K562 (cell line): ENCODE measurements at regions not wholly inside any gene's neighbourhood (a gene's known extent, or its start where the extent isn't known, plus 50 kb on each side); places are given as distances from the start of the nearest gene placed in this dataset.

Source experiments
- ATAC-seq: fragments of 200-7000 bp; cut with Tn5 transposase; 3 replicates; pipeline ENCODE4 v1.9.1; 2020; ENCODE audit warnings: moderate library complexity
- BruUV-seq: library from RNA; stranded (reverse); fragments of 400-500 nt; replicated peaks from 2 replicates; lab custom pipeline; 2021; lab: Mats Ljungman, UMichigan
- CTCF ChIA-PET: fragments of 300-600 bp; formaldehyde crosslinking; extraction: SDS; loops from one replicate; lab custom pipeline; 2021; ENCODE audit warnings: low intra/inter-chr PET ratio; lab: Yijun Ruan, JAX
- POLR2A ChIA-PET: fragments of 300-600, 350-650 bp; sonication (Branson Sonifier 250); formaldehyde crosslinking; extraction: SDS; loops from one replicate; lab custom pipeline; 2021; ENCODE audit warnings: antibody characterized with exemption, inconsistent platforms; lab: Yijun Ruan, JAX
- DNase-seq, 4 experiments: peaks; one replicate each; pipeline versions ENCODE4 v3.0.0 to v3.0.0-alpha.2; 2011 to 2018; ENCODE audit warnings: low spot score in 3 of 4, mixed read lengths in 3 of 4; ENCODE audit errors: extremely low read depth in 1 of 4
- FAIRE-seq: peaks from 2 replicates; lab custom pipeline; 2011; peaks lifted over from hg19 to GRCh38; lab: Jason Lieb, UNC
- H2AFZ ChIP-seq: 2 replicates; pipeline ENCODE4 v1.6.0; 2011; ENCODE audit warnings: low read depth, low read length, control low read depth, inconsistent platforms
- H3K27ac ChIP-seq: fragments of 200-600 bp; 3 replicates; pipeline ENCODE4 v1.8.0; 2011; ENCODE audit warnings: low read depth, mild to moderate bottlenecking, control low read depth, inconsistent platforms, low read length, moderate library complexity, mixed read lengths; ENCODE audit errors: extremely low read depth
- H3K27me3 ChIP-seq, 2 experiments: fragments of 300-600 bp in 1 of 2; 2 replicates in 1 of 2; 3 replicates in 1 of 2; pipeline versions ENCODE4 v1.6.0 to v1.8.0; 2011; ENCODE audit warnings: inconsistent platforms in 2 of 2, low read length in 2 of 2, mild to moderate bottlenecking in 1 of 2, mixed read lengths in 1 of 2, moderate library complexity in 1 of 2; ENCODE audit not compliant: control insufficient read depth in 2 of 2, insufficient read depth in 2 of 2
- H3K36me3 ChIP-seq: fragments of 300-600 bp; 3 replicates; pipeline ENCODE4 v1.8.0; 2011; ENCODE audit warnings: mild to moderate bottlenecking, low read length, inconsistent platforms; ENCODE audit not compliant: control insufficient read depth, insufficient read depth
- H3K4me1 ChIP-seq, 2 experiments: fragments of 200-600 bp in 1 of 2; replicated peaks in 1 of 2; 2 replicates in 1 of 2; 3 replicates in 1 of 2; pipeline versions ENCODE4 v1.5.1 to v1.8.0; 2011; ENCODE audit warnings: inconsistent platforms in 2 of 2, low read length in 2 of 2, mild to moderate bottlenecking in 1 of 2, mixed read lengths in 1 of 2, moderate library complexity in 1 of 2; ENCODE audit not compliant: control insufficient read depth in 2 of 2, insufficient read depth in 2 of 2
- H3K4me2 ChIP-seq: 2 replicates; pipeline ENCODE4 v1.6.1; 2011; ENCODE audit warnings: low read length, control low read depth, inconsistent platforms, mixed read lengths; ENCODE audit not compliant: insufficient read depth
- H3K4me3 ChIP-seq: fragments of 200-600 bp; sonication (generic), shearing (Covaris generic); 2 replicates; pipeline ENCODE4 v1.5.1; 2016; ENCODE audit warnings: control low read depth, inconsistent platforms
- H3K79me2 ChIP-seq: fragments of 200-600 bp; 3 replicates; pipeline ENCODE4 v1.8.0; 2011; ENCODE audit warnings: low read length, inconsistent platforms; ENCODE audit not compliant: control insufficient read depth, insufficient read depth
- H3K9ac ChIP-seq, 2 experiments: 2 replicates each; pipeline versions ENCODE4 v1.6.0 to v1.6.1; 2011; ENCODE audit warnings: low read depth in 2 of 2, low read length in 2 of 2, control low read depth in 1 of 2, inconsistent platforms in 1 of 2, mild to moderate bottlenecking in 1 of 2, mixed read lengths in 1 of 2; ENCODE audit not compliant: insufficient read depth in 1 of 2
- H3K9me1 ChIP-seq: one replicate; pipeline ENCODE4 v1.6.0; 2011; ENCODE audit warnings: inconsistent platforms, mild to moderate bottlenecking, low read length, moderate library complexity; ENCODE audit not compliant: control insufficient read depth, insufficient read depth
- H3K9me3 ChIP-seq: replicated peaks from 2 replicates; pipeline ENCODE4 v1.5.1; 2011; ENCODE audit warnings: low read depth, low read length, inconsistent platforms; ENCODE audit not compliant: control insufficient read depth, insufficient read depth
- H4K20me1 ChIP-seq: replicated peaks from 2 replicates; pipeline ENCODE4 v1.6.1; 2011; ENCODE audit warnings: low read length, inconsistent platforms, mixed read lengths; ENCODE audit not compliant: control insufficient read depth, insufficient read depth
- CBX1 ChIP-seq: sonication (generic); IDR thresholded peaks from 2 replicates; pipeline ENCODE4 v1.6.1; 2016; ENCODE audit warnings: antibody characterized with exemption, low read depth, mild to moderate bottlenecking
- EWSR1 ChIP-seq: fragments of 450-650 bp; IDR thresholded peaks from 2 replicates; pipeline ENCODE4 v1.6.1; 2018; ENCODE audit warnings: borderline replicate concordance, mild to moderate bottlenecking, low read depth, moderate library complexity; ENCODE audit not compliant: partially characterized antibody
- FOXK1 ChIP-seq: sonication (generic); formaldehyde crosslinking; IDR thresholded peaks from 2 replicates; pipeline ENCODE4 v1.8.0; 2022; ENCODE audit warnings: missing genetic modification reagents, mild to moderate bottlenecking, borderline replicate concordance
- KDM5B ChIP-seq: fragments of 200-600 bp; sonication (generic); IDR thresholded peaks from 2 replicates; pipeline ENCODE4 v1.6.1; 2012; ENCODE audit warnings: low read depth, mild to moderate bottlenecking, moderate library complexity, low read length, control low read depth, inconsistent platforms; ENCODE audit not compliant: insufficient replicate concordance
- NELFE ChIP-seq: IDR thresholded peaks from 2 replicates; pipeline ENCODE4 v1.6.1; 2011; ENCODE audit warnings: mild to moderate bottlenecking; ENCODE audit not compliant: insufficient read depth, insufficient read length
- NR2F6 ChIP-seq: fragments of 450-650 bp; formaldehyde crosslinking; IDR thresholded peaks from 2 replicates; pipeline ENCODE4 v1.4.0; 2020; ENCODE audit warnings: mild to moderate bottlenecking
- POLR2G ChIP-seq: fragments of 200-400 bp; formaldehyde crosslinking; IDR thresholded peaks from 2 replicates; pipeline ENCODE4 v1.6.1; 2017; ENCODE audit warnings: low read depth, mild to moderate bottlenecking, antibody characterized with exemption, low read length, moderate library complexity
- RAD21 ChIP-seq, 2 experiments: fragments of 250-450 bp in 1 of 2; fragments of 450-650 bp in 1 of 2; sonication (Bioruptor Pico) in 1 of 2; formaldehyde crosslinking in 1 of 2; IDR thresholded peaks in 1 of 2; conservative IDR thresholded peaks in 1 of 2; 2 replicates each; pipeline versions ENCODE4 v1.4.0 to v1.8.0; 2020 to 2022; ENCODE audit warnings: mild to moderate bottlenecking in 2 of 2, moderate library complexity in 1 of 2
- SMARCC2 ChIP-seq: fragments of 450-650 bp; IDR thresholded peaks from 2 replicates; pipeline ENCODE4 v1.6.1; 2017; ENCODE audit warnings: antibody characterized with exemption, moderate library complexity, mild to moderate bottlenecking, low read depth
- ZFP30 ChIP-seq: fragments of 250-450 bp; sonication (Bioruptor Pico); IDR thresholded peaks from 2 replicates; pipeline ENCODE4 v1.8.0; 2022; ENCODE audit warnings: moderate library complexity, mild to moderate bottlenecking, inconsistent platforms, borderline replicate concordance
- WGBS: fragments of 100-300 bp; shearing (Covaris generic); methylation state at CpG from one replicate; pipeline ENCODE4 v1.1.6; 2016; ENCODE audit warnings: low coverage, mixed read lengths; ENCODE audit not compliant: insufficient coverage; ENCODE audit errors: missing lambda C conversion rate; 5-methylcytosine and 5-hydroxymethylcytosine counted together
- in situ Hi-C: fragments of 300-500 bp; cut with MboI; formaldehyde crosslinking; loops from 4 replicates; pipeline ENCODE4 v1.15.0; 2018; ENCODE audit warnings: inconsistent platforms, mixed read lengths
- intact Hi-C: fragments of 100-400 bp; cut with micrococcal nuclease; formaldehyde crosslinking; loops from 2 replicates; pipeline ENCODE4 v1.14.2; 2022
- TF ChIP-seq, protein P1 (sequence below): sonication (generic); formaldehyde crosslinking; IDR thresholded peaks from 2 replicates; pipeline ENCODE4 v1.8.1; 2023; ENCODE audit warnings: mild to moderate bottlenecking, missing genetic modification reagents
- TF ChIP-seq, protein P2 (sequence below): fragments of 250-450 bp; sonication (Bioruptor Pico); IDR thresholded peaks from 2 replicates; pipeline ENCODE4 v1.5.1; 2021; ENCODE audit warnings: mild to moderate bottlenecking
- TF ChIP-seq, protein P3 (sequence below), 3 experiments: fragments of 200-800 bp in 1 of 3; fragments of 250-450 bp in 1 of 3; fragments of 450-650 bp in 1 of 3; sonication (Bioruptor Pico) in 1 of 3; sonication (Bioruptor generic) in 1 of 3; formaldehyde crosslinking in 1 of 3; IDR thresholded peaks; 2 replicates each; pipeline versions ENCODE4 v1.6.1 to v1.8.0; 2016 to 2022; ENCODE audit warnings: mild to moderate bottlenecking in 2 of 3, missing genetic modification characterization in 2 of 3, missing compliant biosample characterization in 1 of 3, moderate library complexity in 1 of 3

DNA sequence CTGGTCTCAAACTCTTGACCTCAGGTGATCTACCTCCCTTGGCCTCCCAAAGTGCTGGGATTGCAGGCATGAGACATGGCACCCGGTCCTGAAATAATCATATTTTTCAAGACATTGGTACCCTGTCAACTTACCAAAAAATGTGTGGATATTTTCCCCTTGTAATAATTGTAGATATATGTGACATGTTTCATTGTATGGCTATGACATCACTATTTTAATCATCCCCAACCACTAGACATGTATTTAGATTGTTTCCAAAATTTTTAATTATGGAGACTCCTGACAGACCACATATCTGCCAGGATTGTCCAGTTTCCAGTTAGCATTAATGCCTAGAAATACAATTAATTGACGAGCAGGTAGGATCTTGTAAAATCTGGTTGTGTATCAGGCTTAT, 96.7 kb upstream of the NEGR1 start:
- Histone ChIP-seq H3K27ac (no peak overlapping the region), H3K4me3 (no peak overlapping the region), H3K4me2 (no peak overlapping the region), H2AFZ (no peak overlapping the region), H3K9ac (no peak overlapping the region), H3K27me3 (no peaks in the 10 kb centered on the region), H3K36me3 (no peaks in the 10 kb centered on the region), H3K9me3 (no peaks in the 10 kb centered on the region), H3K79me2 (no peaks in the 10 kb centered on the region), H3K4me1 (no peaks in the 10 kb centered on the region), H4K20me1 (no peaks in the 10 kb centered on the region), H3K9me1 (no peaks in the 10 kb centered on the region)
- intact Hi-C loops (no loop called here), in situ Hi-C loops (no loop called here)
- ATAC-seq (no peak), FAIRE-seq (no peak), DNase-seq (no peak)
- POLR2A ChIA-PET: interaction anchor here (1.0 kb wide), 1 partner anchor 148 kb away, joined by 3 read pairs; no protein-coding TSS in a partner anchor
- no TSS peak for BruUV-seq
- WGBS: 0% methylated on average over 2 of the region's 2 CpGs
- CTCF ChIA-PET: no interaction called here
- TF ChIP-seq ZFP30 (CRISPR knock-in tag): no peak
- no peak for TF ChIP-seq NELFE
- no peak for TF ChIP-seq NR2F6 (CRISPR knock-in tag)
- TF ChIP-seq, protein P1, sequence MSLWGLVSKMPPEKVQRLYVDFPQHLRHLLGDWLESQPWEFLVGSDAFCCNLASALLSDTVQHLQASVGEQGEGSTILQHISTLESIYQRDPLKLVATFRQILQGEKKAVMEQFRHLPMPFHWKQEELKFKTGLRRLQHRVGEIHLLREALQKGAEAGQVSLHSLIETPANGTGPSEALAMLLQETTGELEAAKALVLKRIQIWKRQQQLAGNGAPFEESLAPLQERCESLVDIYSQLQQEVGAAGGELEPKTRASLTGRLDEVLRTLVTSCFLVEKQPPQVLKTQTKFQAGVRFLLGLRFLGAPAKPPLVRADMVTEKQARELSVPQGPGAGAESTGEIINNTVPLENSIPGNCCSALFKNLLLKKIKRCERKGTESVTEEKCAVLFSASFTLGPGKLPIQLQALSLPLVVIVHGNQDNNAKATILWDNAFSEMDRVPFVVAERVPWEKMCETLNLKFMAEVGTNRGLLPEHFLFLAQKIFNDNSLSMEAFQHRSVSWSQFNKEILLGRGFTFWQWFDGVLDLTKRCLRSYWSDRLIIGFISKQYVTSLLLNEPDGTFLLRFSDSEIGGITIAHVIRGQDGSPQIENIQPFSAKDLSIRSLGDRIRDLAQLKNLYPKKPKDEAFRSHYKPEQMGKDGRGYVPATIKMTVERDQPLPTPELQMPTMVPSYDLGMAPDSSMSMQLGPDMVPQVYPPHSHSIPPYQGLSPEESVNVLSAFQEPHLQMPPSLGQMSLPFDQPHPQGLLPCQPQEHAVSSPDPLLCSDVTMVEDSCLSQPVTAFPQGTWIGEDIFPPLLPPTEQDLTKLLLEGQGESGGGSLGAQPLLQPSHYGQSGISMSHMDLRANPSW: no peak
- TF ChIP-seq, protein P2, sequence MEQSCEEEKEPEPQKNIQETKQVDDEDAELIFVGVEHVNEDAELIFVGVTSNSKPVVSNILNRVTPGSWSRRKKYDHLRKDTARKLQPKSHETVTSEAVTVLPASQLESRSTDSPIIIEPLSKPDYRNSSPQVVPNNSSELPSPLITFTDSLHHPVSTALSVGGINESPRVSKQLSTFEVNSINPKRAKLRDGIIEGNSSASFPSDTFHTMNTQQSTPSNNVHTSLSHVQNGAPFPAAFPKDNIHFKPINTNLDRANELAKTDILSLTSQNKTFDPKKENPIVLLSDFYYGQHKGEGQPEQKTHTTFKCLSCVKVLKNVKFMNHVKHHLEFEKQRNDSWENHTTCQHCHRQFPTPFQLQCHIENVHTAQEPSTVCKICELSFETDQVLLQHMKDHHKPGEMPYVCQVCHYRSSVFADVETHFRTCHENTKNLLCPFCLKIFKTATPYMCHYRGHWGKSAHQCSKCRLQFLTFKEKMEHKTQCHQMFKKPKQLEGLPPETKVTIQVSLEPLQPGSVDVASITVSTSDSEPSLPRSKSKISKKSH (CRISPR knock-in tag): no peak
- no peak for TF ChIP-seq POLR2G
- TF ChIP-seq, protein P3, sequence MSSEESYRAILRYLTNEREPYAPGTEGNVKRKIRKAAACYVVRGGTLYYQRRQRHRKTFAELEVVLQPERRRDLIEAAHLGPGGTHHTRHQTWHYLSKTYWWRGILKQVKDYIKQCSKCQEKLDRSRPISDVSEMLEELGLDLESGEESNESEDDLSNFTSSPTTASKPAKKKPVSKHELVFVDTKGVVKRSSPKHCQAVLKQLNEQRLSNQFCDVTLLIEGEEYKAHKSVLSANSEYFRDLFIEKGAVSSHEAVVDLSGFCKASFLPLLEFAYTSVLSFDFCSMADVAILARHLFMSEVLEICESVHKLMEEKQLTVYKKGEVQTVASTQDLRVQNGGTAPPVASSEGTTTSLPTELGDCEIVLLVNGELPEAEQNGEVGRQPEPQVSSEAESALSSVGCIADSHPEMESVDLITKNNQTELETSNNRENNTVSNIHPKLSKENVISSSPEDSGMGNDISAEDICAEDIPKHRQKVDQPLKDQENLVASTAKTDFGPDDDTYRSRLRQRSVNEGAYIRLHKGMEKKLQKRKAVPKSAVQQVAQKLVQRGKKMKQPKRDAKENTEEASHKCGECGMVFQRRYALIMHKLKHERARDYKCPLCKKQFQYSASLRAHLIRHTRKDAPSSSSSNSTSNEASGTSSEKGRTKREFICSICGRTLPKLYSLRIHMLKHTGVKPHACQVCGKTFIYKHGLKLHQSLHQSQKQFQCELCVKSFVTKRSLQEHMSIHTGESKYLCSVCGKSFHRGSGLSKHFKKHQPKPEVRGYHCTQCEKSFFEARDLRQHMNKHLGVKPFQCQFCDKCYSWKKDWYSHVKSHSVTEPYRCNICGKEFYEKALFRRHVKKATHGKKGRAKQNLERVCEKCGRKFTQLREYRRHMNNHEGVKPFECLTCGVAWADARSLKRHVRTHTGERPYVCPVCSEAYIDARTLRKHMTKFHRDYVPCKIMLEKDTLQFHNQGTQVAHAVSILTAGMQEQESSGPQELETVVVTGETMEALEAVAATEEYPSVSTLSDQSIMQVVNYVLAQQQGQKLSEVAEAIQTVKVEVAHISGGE (CRISPR knock-in tag; IDR thresholded peaks at IDR 0.05): no peak
- TF ChIP-seq EWSR1: no peak
- no peak for TF ChIP-seq RAD21 (CRISPR knock-in tag; conservative IDR thresholded peaks at IDR 0.05 in 1 of 2, IDR thresholded peaks at IDR 0.05 in 1 of 2)
- TF ChIP-seq KDM5B: no peak
- TF ChIP-seq CBX1: no peak
- TF ChIP-seq SMARCC2: no peak
- no peak for TF ChIP-seq FOXK1 (CRISPR knock-in tag)
